ENCODE measurements at regions not wholly inside any gene's neighbourhood (a gene's known extent, or its start where the extent isn't known, plus 50 kb on each side); places are given as distances from the start of the nearest gene placed in this dataset.

DNA sequence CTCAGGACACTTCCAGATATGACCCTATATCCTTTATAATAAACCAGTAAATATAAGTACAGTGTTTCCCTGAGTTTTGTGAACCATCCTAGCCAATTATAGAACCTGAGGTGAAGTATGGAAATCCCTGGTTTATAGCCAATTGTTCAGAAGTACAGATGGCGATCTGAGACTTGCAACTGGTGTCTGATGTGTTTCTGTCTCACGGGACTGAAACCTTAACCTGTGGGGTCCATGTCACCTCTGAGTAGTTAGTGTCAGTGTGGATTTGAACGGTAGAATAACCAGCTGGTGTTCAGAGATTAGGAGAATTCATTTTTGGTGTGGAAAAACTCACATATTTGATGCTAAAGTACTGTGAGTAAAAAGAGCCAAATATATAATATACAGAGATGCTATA lies 606.6 kb downstream of the MAFB start:
- Histone ChIP-seq H3K4me3 (ENCODE audit: low read length) (no peak overlapping the region), H3K4me1 (ENCODE audit: insufficient read depth, low read length) (no peaks in the 10 kb centered on the region), H3K27me3 (ENCODE audit: control insufficient read depth in 1 of 2, insufficient read depth in 2 of 2, low read length in 2 of 2) (no peaks in the 10 kb centered on the region), H3K9me3 (ENCODE audit: control insufficient read depth in 1 of 2, insufficient read depth in 1 of 2, low read length in 2 of 2) (no peaks in the 10 kb centered on the region), H3K36me3 (ENCODE audit: insufficient read depth, low read length) (no peaks in the 10 kb centered on the region), H3K27ac (ENCODE audit: low read depth in 1 of 2, low read length in 2 of 2) (no peak overlapping the region)
- DNase-seq = no peak
- no peak for ATAC-seq (ENCODE audit: poor library complexity)
- Mint-ChIP-seq H3K4me1 (ENCODE audit: low read depth) (no peaks in the 10 kb centered on the region), H3K36me3 (ENCODE audit: low read depth) (no peaks in the 10 kb centered on the region), H3K4me3 (no peak overlapping the region), H3K27ac (no peak overlapping the region), H3K9me3 (peaks cover 3% of the 10 kb centered on the region), H3K27me3 (no peaks in the 10 kb centered on the region)
- intact Hi-C loops (cut with DNase I, micrococcal nuclease) = no loop called here
- CTCF ChIA-PET = no interaction called here
- TF ChIP-seq, protein P1, sequence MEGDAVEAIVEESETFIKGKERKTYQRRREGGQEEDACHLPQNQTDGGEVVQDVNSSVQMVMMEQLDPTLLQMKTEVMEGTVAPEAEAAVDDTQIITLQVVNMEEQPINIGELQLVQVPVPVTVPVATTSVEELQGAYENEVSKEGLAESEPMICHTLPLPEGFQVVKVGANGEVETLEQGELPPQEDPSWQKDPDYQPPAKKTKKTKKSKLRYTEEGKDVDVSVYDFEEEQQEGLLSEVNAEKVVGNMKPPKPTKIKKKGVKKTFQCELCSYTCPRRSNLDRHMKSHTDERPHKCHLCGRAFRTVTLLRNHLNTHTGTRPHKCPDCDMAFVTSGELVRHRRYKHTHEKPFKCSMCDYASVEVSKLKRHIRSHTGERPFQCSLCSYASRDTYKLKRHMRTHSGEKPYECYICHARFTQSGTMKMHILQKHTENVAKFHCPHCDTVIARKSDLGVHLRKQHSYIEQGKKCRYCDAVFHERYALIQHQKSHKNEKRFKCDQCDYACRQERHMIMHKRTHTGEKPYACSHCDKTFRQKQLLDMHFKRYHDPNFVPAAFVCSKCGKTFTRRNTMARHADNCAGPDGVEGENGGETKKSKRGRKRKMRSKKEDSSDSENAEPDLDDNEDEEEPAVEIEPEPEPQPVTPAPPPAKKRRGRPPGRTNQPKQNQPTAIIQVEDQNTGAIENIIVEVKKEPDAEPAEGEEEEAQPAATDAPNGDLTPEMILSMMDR (IDR thresholded peaks at IDR 0.05) = no peak
- POLR2A ChIA-PET = no interaction called here

DNA sequence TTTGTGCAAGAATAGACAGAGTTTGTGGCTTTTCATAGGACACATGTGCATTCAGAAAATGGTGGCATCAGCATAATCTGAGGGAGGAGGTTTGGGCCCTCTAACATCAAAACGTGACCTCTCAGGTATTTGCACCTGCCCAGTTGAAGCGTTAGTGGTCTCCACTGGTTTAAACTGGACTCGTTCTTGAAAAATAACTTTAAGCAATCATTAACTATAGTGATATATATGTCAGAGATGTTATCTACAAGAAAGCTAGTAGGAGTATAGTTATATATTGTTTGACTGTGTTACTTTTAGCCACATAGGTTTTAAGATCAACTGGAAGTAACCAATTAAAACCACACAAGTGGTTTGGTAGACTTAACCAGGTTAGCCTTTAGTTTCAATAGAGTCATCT lies 607.4 kb downstream of the MAFB start:
- ChIA-PET CTCF (no interaction called here), POLR2A (no interaction called here)
- no peak overlapping the region for H3K4me3 ChIP-seq (ENCODE audit: low read length)
- no peaks in the 10 kb centered on the region for H3K27me3 ChIP-seq (ENCODE audit: control insufficient read depth in 1 of 2, insufficient read depth in 2 of 2, low read length in 2 of 2)
- Mint-ChIP-seq H3K9me3 (peaks cover 3% of the 10 kb centered on the region), H3K27ac (no peak overlapping the region), H3K27me3 (no peaks in the 10 kb centered on the region), H3K4me1 (ENCODE audit: low read depth) (no peaks in the 10 kb centered on the region), H3K36me3 (ENCODE audit: low read depth) (no peaks in the 10 kb centered on the region), H3K4me3 (no peak overlapping the region)
- no peaks in the 10 kb centered on the region for H3K4me1 ChIP-seq (ENCODE audit: insufficient read depth, low read length)
- H3K9me3 ChIP-seq (ENCODE audit: control insufficient read depth in 1 of 2, insufficient read depth in 1 of 2, low read length in 2 of 2) = no peaks in the 10 kb centered on the region
- DNase-seq (no peak), ATAC-seq (ENCODE audit: poor library complexity) (no peak)
- TF ChIP-seq, protein P1 (IDR thresholded peaks at IDR 0.05) = no peak
- H3K36me3 ChIP-seq (ENCODE audit: insufficient read depth, low read length) = no peaks in the 10 kb centered on the region
- no peak overlapping the region for H3K27ac ChIP-seq (ENCODE audit: low read depth in 1 of 2, low read length in 2 of 2)
- intact Hi-C loops (cut with DNase I, micrococcal nuclease) = no loop called here

DNA sequence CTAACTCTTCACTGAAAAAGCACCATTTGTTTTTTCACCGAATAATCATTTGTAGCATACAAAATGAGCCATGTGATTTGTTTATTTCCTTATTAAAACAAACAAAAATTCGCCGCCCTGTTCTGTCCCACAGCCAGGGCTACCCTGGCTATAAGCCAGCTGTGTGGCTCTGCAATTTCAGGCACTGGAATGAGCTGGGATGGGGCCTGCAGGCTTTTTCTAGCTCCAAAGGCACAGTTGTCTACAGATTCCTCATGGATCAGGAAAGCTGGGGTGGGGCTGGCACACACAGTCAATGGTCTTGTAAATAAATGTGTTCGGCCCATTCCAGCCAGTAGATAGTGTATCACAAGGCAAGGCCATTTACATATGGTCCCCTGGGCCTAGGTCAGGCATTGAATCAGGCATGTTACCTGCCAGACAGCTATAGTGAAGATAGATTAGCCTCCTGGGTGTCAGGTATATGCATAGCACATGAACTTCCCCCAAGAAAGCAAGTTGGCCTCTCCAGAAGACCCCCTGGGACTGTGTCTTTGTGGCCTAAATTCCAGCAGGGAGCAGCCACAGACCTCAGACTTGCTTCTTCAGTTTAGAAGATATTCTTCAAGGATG lies 608.9 kb downstream of the MAFB start:
- Mint-ChIP-seq H3K27ac (no peak overlapping the region), H3K9me3 (peaks cover 3% of the 10 kb centered on the region), H3K36me3 (ENCODE audit: low read depth) (no peaks in the 10 kb centered on the region), H3K27me3 (no peaks in the 10 kb centered on the region), H3K4me1 (ENCODE audit: low read depth) (no peaks in the 10 kb centered on the region), H3K4me3 (no peak overlapping the region)
- no peaks in the 10 kb centered on the region for H3K4me1 ChIP-seq (ENCODE audit: insufficient read depth, low read length)
- CTCF ChIA-PET = no interaction called here
- H3K27ac ChIP-seq (ENCODE audit: low read depth in 1 of 2, low read length in 2 of 2) = no peak overlapping the region
- TF ChIP-seq, protein P1 (IDR thresholded peaks at IDR 0.05) = no peak
- H3K36me3 ChIP-seq (ENCODE audit: insufficient read depth, low read length) = no peaks in the 10 kb centered on the region
- POLR2A ChIA-PET = no interaction called here
- DNase-seq (no peak), ATAC-seq (ENCODE audit: poor library complexity) (no peak)
- no peaks in the 10 kb centered on the region for H3K27me3 ChIP-seq (ENCODE audit: control insufficient read depth in 1 of 2, insufficient read depth in 2 of 2, low read length in 2 of 2)
- no peak overlapping the region for H3K4me3 ChIP-seq (ENCODE audit: low read length)
- H3K9me3 ChIP-seq (ENCODE audit: control insufficient read depth in 1 of 2, insufficient read depth in 1 of 2, low read length in 2 of 2) = no peaks in the 10 kb centered on the region
- intact Hi-C loops (cut with DNase I, micrococcal nuclease) = no loop called here
